Heart right ventricle (tissue), 16 donors: ENCODE measurements at regions not wholly inside any gene's neighbourhood (a gene's known extent, or its start where the extent isn't known, plus 50 kb on each side); places are given as distances from the start of the nearest gene placed in this dataset.
"Not testable (repeated sequence)": the region's sequence is repeated elsewhere in the genome, so short reads cannot be mapped to it uniquely, and the experiment has no call there.

Experiments used
- ATAC-seq, 8 donors: fragments of 200-7000 bp; cut with Tn5 transposase; one replicate each; pipeline ENCODE4 v1.9.1; 2020; ENCODE audit warnings: mild to moderate bottlenecking in 8 of 8, moderate library complexity in 8 of 8, moderate number of reproducible peaks in 1 of 8
- DNase-seq, 2 donors: peaks; one replicate each; pipeline ENCODE4 v3.0.0-alpha.2; 2020
- H3K27ac ChIP-seq, 10 donors: fragments of 200-600 bp; sonication (generic) in 2 of 10; one replicate each; pipeline versions ENCODE4 v1.5.0 to v1.8.0; 2020 to 2022; ENCODE audit warnings: mild to moderate bottlenecking in 3 of 10
- H3K27me3 ChIP-seq, 7 donors: fragments of 200-600 bp; one replicate each; pipeline ENCODE4 v1.8.0; 2021 to 2022; ENCODE audit warnings: mild to moderate bottlenecking in 2 of 7
- H3K36me3 ChIP-seq, 9 donors: fragments of 200-600 bp; sonication (generic) in 1 of 9; one replicate each; pipeline versions ENCODE4 v1.5.0 to v1.8.0; 2020 to 2022; ENCODE audit warnings: mild to moderate bottlenecking in 2 of 9
- H3K4me1 ChIP-seq, 9 donors: fragments of 200-600 bp; sonication (generic) in 1 of 9; one replicate each; pipeline versions ENCODE4 v1.5.0 to v1.8.0; 2020 to 2022; ENCODE audit warnings: mild to moderate bottlenecking in 4 of 9
- H3K4me3 ChIP-seq, 10 donors: fragments of 200-600 bp; sonication (generic) in 2 of 10; one replicate each; pipeline versions ENCODE4 v1.5.0 to v1.8.0; 2020 to 2022; ENCODE audit warnings: mild to moderate bottlenecking in 7 of 10, moderate library complexity in 2 of 10
- H3K9me3 ChIP-seq, 11 donors: fragments of 200-600 bp in 10 of 11; sonication (generic) in 2 of 11; one replicate each; pipeline versions ENCODE4 v1.5.0 to v1.8.0; 2013 to 2022; ENCODE audit warnings: mild to moderate bottlenecking in 2 of 11, control low read depth in 1 of 11, moderate library complexity in 1 of 11
- WGBS, 2 donors: extraction: QIAGEN DNeasy Blood & Tissue Kit; methylation state at CpG; one replicate each; pipeline ENCODE4 v1.1.7; 2013; ENCODE audit warnings: inconsistent platforms in 1 of 2; 5-methylcytosine and 5-hydroxymethylcytosine counted together
- intact Hi-C, 10 donors: fragments of 100-400 bp; cut with DNase I; formaldehyde crosslinking; loops; one replicate each; pipeline versions ENCODE4 v1.11.1 to v1.14.2; 2022
- TF ChIP-seq, protein P1 (sequence below), 9 donors: fragments of 200-600 bp; sonication (generic) in 2 of 9; IDR thresholded peaks; one replicate each; pipeline versions ENCODE4 v1.5.0 to v1.8.0; 2021 to 2022; ENCODE audit warnings: antibody characterized with exemption in 9 of 9, mild to moderate bottlenecking in 5 of 9, moderate library complexity in 1 of 9
- donor health status: Arrhythmogenic right ventricular cardiomyopathy.
- donor health status: ischemic (EF 13 %, LVEDD 7.1; RV severe dilation, severe dysfunction).
- donor health status: healthy with polysubstance abuse.
- donor health status: DM: no; HTN: yes; CAD: no.
- donor health status: DM: no; HTN: no; CAD: no.
- donor health status: ischemic (EF 25% LVEDD 6.9; RV normal size, moderate dysfunction).
- donor health status: ischemic (EF 25% LVEDD 5.7; RV mildly dilated, moderate dysfunction).
- donor health status: healthy.
- donor health status: DM: yes; HTN: yes; CAD: no.
- donor health status: Ischemic cardiomyopathy.
- donor health status: ischemic (EF 35%, LVEDD 5.7; RV mildly dilated, moderate dysfunction).
- donor health status: nonischemic (EF 11% LVEDD 7.7; RV severe dilation, severe dysfunction).
- donor health status: DM: yes; HTN: yes; CAD: no.
- donor health status: PGD.
- donor health status: ischemic (EF 29% LVEDD 5.4; RV normal size, mild dysfunction).
- donor health status: nonischemic (EF 23%, LVEDD 6.1; RV moderate dilation, normal function).

GRCh38 chr16:63769211-63769610 is 1352.7 kb downstream of the CDH11 start:
- no peaks in the 10 kb centered on the region for H3K9me3 ChIP-seq
- WGBS, 2 donors: 71 to 79% methylated on average over 2 of the region's 2 CpGs

GRCh38 chr16:63760246-63760645 is 1361.6 kb downstream of the CDH11 start:
- H3K4me1 ChIP-seq, H3K36me3 ChIP-seq, intact Hi-C loops, H3K27me3 ChIP-seq, DNase-seq, H3K4me3 ChIP-seq, H3K27ac ChIP-seq, ATAC-seq: not testable (repeated sequence)
- peaks cover 0 to 17% (median 0%) of the 10 kb centered on the region in 11 donors for H3K9me3 ChIP-seq
- WGBS, 2 donors: 87 to 90% methylated on average over 11 of the region's 11 CpGs

More at GRCh38 chr16:63769211-63769610, 1352.7 kb downstream of the CDH11 start:
- TF ChIP-seq, protein P1, sequence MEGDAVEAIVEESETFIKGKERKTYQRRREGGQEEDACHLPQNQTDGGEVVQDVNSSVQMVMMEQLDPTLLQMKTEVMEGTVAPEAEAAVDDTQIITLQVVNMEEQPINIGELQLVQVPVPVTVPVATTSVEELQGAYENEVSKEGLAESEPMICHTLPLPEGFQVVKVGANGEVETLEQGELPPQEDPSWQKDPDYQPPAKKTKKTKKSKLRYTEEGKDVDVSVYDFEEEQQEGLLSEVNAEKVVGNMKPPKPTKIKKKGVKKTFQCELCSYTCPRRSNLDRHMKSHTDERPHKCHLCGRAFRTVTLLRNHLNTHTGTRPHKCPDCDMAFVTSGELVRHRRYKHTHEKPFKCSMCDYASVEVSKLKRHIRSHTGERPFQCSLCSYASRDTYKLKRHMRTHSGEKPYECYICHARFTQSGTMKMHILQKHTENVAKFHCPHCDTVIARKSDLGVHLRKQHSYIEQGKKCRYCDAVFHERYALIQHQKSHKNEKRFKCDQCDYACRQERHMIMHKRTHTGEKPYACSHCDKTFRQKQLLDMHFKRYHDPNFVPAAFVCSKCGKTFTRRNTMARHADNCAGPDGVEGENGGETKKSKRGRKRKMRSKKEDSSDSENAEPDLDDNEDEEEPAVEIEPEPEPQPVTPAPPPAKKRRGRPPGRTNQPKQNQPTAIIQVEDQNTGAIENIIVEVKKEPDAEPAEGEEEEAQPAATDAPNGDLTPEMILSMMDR (IDR thresholded peaks at IDR 0.05): no peak
- no peaks in the 10 kb centered on the region for H3K4me1 ChIP-seq
- no peaks in the 10 kb centered on the region for H3K36me3 ChIP-seq
- no peak overlapping the region for H3K27ac ChIP-seq
- H3K27me3 ChIP-seq: no peaks in the 10 kb centered on the region
- DNase-seq (no peak), ATAC-seq (no peak)
- intact Hi-C loops: no loop called here
- H3K4me3 ChIP-seq: no peak overlapping the region

DNA sequence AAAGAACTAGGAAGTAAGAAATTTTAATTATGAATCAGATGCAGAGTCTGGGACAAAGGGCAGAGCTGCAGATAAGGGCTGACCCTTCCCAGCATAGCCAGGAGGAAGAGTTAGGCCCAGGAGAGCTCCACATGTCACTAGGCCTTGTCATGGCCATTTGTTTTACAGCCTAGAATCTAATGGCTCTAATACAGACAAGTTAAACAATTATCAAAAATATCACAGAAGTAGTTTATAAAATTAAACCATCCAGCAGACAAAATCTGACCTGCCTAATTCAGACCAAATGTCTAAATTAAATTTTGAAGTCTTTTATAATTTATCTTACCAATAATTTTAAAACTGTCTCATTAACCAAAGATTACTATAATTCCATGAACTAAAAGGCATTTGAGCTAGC is 1369.5 kb downstream of the CDH11 start:
- TF ChIP-seq, protein P1 (IDR thresholded peaks at IDR 0.05): no peak
- Histone ChIP-seq H3K27ac (no peak overlapping the region), H3K9me3 (peaks cover 0 to 14% (median 0%) of the 10 kb centered on the region in 11 donors), H3K36me3 (no peaks in the 10 kb centered on the region), H3K27me3 (no peaks in the 10 kb centered on the region), H3K4me3 (no peak overlapping the region), H3K4me1 (no peaks in the 10 kb centered on the region)
- ATAC-seq (no peak), DNase-seq (no peak)
- intact Hi-C loops: no loop called here

DNA sequence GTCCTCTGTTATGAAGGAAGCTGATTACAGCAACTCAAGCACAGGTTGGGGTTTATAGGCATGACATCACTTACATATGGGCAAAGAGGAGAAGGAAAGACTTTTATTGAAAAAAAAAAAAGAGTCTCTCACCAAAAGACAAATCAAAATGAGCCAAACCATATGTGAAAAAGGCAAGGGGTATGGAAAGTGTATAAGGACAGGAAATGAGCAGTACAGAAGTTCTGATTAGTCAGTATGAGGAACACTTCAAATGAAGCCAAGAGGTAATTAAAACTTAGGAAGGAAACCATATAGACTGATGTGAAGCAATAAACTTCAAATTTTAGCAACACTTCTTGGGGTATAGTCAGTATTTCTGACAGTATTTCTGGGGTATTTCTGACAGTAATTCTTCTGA is 1372.6 kb downstream of the CDH11 start:
- no peak overlapping the region for H3K27ac ChIP-seq
- intact Hi-C loops: no loop called here
- no peaks in the 10 kb centered on the region for H3K4me1 ChIP-seq
- no peaks in the 10 kb centered on the region for H3K36me3 ChIP-seq
- H3K4me3 ChIP-seq: no peak overlapping the region
- ATAC-seq: no peak
- H3K27me3 ChIP-seq: no peaks in the 10 kb centered on the region
- no peak for DNase-seq
- no peaks in the 10 kb centered on the region for H3K9me3 ChIP-seq
- TF ChIP-seq, protein P1 (IDR thresholded peaks at IDR 0.05): no peak

GRCh38 chr16:63745456-63745855 is 1376.4 kb downstream of the CDH11 start:
- no peak for ATAC-seq
- Histone ChIP-seq H3K4me1 (no peaks in the 10 kb centered on the region), H3K27ac (no peak overlapping the region), H3K36me3 (no peaks in the 10 kb centered on the region), H3K4me3 (no peak overlapping the region), H3K27me3 (no peaks in the 10 kb centered on the region), H3K9me3 (no peaks in the 10 kb centered on the region)
- TF ChIP-seq, protein P1 (IDR thresholded peaks at IDR 0.05): no peak
- intact Hi-C loops: no loop called here
- WGBS, 2 donors: 91 to 96% methylated on average over 4 of the region's 4 CpGs
- no peak for DNase-seq
